Frontal cortex (tissue), 3 donors: ENCODE measurements at regions not wholly inside any gene's neighbourhood (a gene's known extent, or its start where the extent isn't known, plus 50 kb on each side); places are given as distances from the start of the nearest gene placed in this dataset.
"Not testable (repeated sequence)": the region's sequence is repeated elsewhere in the genome, so short reads cannot be mapped to it uniquely, and the experiment has no call there.

Experiments
- DNase-seq, 2 donors: peaks; one replicate each; pipeline ENCODE4 v3.0.0; 2012; ENCODE audit warnings: low spot score in 2 of 2
- FAIRE-seq: peaks from 2 replicates; lab custom pipeline; 2012; peaks lifted over from hg19 to GRCh38; lab: Jason Lieb, UNC
- donor health status: control.
- donor health status: control.
- donor health status: control.

GRCh38 chr14:71628433-71628832 lies 303.8 kb upstream of the RGS6 start:
- DNase-seq (no peak), FAIRE-seq (no peak)

GRCh38 chr14:71629250-71629649 lies 303.0 kb upstream of the RGS6 start:
- FAIRE-seq = no peak
- no peak for DNase-seq

GRCh38 chr14:71629765-71630492 lies 302.3 kb upstream of the RGS6 start:
- FAIRE-seq (no peak), DNase-seq (no peak)

GRCh38 chr14:71631030-71631429 lies 301.2 kb upstream of the RGS6 start:
- DNase-seq, FAIRE-seq: not testable (repeated sequence)

- FAIRE-seq (no peak), DNase-seq (no peak)
These were observed 299.7 kb upstream of the RGS6 start for GRCh38 chr14:71632440-71632946.

GRCh38 chr14:71636076-71636475 lies 296.2 kb upstream of the RGS6 start:
- FAIRE-seq (peak; percentile 3), DNase-seq (no peak)

GRCh38 chr14:71636820-71637471 lies 295.3 kb upstream of the RGS6 start:
- DNase-seq (no peak), FAIRE-seq (no peak)

- FAIRE-seq (no peak), DNase-seq (no peak)
These were observed 293.6 kb upstream of the RGS6 start for GRCh38 chr14:71638523-71639196.

- no peak for DNase-seq
- no peak for FAIRE-seq
These were observed 289.5 kb upstream of the RGS6 start for GRCh38 chr14:71642715-71643114.

- DNase-seq = no peak
- FAIRE-seq = no peak
These were observed 286.6 kb upstream of the RGS6 start for GRCh38 chr14:71645656-71646055.

GRCh38 chr14:71646518-71646917 lies 285.7 kb upstream of the RGS6 start:
- DNase-seq = no peak
- FAIRE-seq = no peak

- DNase-seq (no peak), FAIRE-seq (no peak)
These were observed 285.0 kb upstream of the RGS6 start for GRCh38 chr14:71647086-71647784.

GRCh38 chr14:71648725-71649124 lies 283.5 kb upstream of the RGS6 start:
- FAIRE-seq = no peak

GRCh38 chr14:71650187-71650755 lies 282.0 kb upstream of the RGS6 start:
- FAIRE-seq = no peak
- no peak for DNase-seq

More at GRCh38 chr14:71648725-71649124, 283.5 kb upstream of the RGS6 start:
- no peak for DNase-seq

GRCh38 chr14:71651228-71651627 lies 281.0 kb upstream of the RGS6 start:
- no peak for FAIRE-seq
- no peak for DNase-seq

GRCh38 chr14:71652368-71652767 lies 279.9 kb upstream of the RGS6 start:
- DNase-seq (no peak), FAIRE-seq (no peak)

GRCh38 chr14:71654810-71655209 lies 277.4 kb upstream of the RGS6 start:
- no peak for FAIRE-seq
- no peak for DNase-seq

GRCh38 chr14:71658261-71658860 lies 273.9 kb upstream of the RGS6 start:
- no peak for DNase-seq

GRCh38 chr14:71659159-71659558 lies 273.1 kb upstream of the RGS6 start:
- DNase-seq (no peak), FAIRE-seq (no peak)

More at GRCh38 chr14:71658261-71658860, 273.9 kb upstream of the RGS6 start:
- no peak for FAIRE-seq
